Lower leg skin (tissue), 4 donors: ENCODE measurements at regions not wholly inside any gene's neighbourhood (a gene's known extent, or its start where the extent isn't known, plus 50 kb on each side); places are given as distances from the start of the nearest gene placed in this dataset.

Source experiments
- DNase-seq, 2 donors: peaks; one replicate each; pipeline ENCODE4 v3.0.0-alpha.2; 2019; ENCODE audit warnings: low spot score in 2 of 2
- H3K4me3 ChIP-seq: fragments of 200-600 bp; sonication (generic); 2 replicates; pipeline ENCODE4 v1.5.1; 2017; ENCODE audit warnings: mild to moderate bottlenecking, low read depth; ENCODE audit not compliant: poor library complexity, severe bottlenecking
- POLR2A ChIP-seq, 2 donors: fragments of 450-650 bp; IDR thresholded peaks; one replicate each; pipeline ENCODE4 v1.6.1; 2016 to 2017; ENCODE audit warnings: antibody characterized with exemption in 2 of 2, mild to moderate bottlenecking in 1 of 2, moderate library complexity in 1 of 2
- WGBS, 2 donors: methylation state at CpG; one replicate each; pipeline ENCODE4 v1.1.5; 2018; 5-methylcytosine and 5-hydroxymethylcytosine counted together
- intact Hi-C: fragments of 100-400 bp; cut with DNase I; formaldehyde crosslinking; loops from one replicate; pipeline ENCODE4 v1.15.0; 2023; ENCODE audit warnings: low total_unique reads
- TF ChIP-seq, protein P1 (sequence below), 3 donors: fragments of 450-650 bp; IDR thresholded peaks; one replicate each; pipeline ENCODE4 v1.5.1; 2016; ENCODE audit warnings: antibody characterized with exemption in 3 of 3, mild to moderate bottlenecking in 3 of 3, moderate library complexity in 2 of 3

DNA sequence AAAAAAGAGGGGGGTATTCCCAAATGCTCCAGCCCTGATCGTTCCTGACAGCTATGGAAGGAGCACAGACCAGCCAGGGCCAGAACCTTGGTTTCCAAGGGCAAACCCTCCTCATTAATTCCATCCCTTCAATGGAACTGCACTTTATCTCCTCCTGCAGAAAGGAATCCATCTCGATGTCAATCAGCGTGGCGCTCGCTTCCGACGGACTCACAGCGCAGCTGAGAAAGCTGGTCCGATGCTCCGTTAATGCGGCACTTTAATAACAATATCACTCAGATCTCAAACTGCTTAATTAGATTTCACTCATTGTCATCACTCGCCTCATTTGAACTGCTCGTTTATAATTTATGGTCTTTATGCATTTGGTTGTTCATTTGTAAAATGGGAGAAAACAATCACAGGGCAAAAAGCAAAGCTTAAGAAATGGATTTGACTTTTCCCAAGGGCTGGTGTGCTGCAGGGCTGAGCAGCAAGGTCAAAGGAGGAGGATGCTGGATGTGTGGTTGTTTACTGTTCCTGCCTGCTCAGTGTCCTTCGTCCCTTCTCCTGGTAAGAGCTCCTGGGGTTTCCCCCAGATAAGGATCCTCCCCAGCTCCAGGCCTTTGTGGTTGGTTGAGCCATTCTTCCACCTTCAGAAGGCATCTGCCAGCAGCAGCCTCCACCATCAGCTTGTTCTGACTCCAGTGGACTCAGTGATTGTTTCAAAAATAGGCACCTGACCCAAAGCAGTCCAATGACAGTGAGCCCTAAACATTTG is 152.7 kb downstream of the ANKRD60 start:
- DNase-seq, result peak; percentile 14 to 68
- WGBS, 2 donors, result 59 to 65% methylated on average over 14 of the region's 14 CpGs
- intact Hi-C loops, result no loop called here
- TF ChIP-seq, protein P1, sequence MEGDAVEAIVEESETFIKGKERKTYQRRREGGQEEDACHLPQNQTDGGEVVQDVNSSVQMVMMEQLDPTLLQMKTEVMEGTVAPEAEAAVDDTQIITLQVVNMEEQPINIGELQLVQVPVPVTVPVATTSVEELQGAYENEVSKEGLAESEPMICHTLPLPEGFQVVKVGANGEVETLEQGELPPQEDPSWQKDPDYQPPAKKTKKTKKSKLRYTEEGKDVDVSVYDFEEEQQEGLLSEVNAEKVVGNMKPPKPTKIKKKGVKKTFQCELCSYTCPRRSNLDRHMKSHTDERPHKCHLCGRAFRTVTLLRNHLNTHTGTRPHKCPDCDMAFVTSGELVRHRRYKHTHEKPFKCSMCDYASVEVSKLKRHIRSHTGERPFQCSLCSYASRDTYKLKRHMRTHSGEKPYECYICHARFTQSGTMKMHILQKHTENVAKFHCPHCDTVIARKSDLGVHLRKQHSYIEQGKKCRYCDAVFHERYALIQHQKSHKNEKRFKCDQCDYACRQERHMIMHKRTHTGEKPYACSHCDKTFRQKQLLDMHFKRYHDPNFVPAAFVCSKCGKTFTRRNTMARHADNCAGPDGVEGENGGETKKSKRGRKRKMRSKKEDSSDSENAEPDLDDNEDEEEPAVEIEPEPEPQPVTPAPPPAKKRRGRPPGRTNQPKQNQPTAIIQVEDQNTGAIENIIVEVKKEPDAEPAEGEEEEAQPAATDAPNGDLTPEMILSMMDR (IDR thresholded peaks at IDR 0.05), result no peak
- TF ChIP-seq POLR2A (IDR thresholded peaks at IDR 0.05), result no peak
- no peak overlapping the region for H3K4me3 ChIP-seq

DNA sequence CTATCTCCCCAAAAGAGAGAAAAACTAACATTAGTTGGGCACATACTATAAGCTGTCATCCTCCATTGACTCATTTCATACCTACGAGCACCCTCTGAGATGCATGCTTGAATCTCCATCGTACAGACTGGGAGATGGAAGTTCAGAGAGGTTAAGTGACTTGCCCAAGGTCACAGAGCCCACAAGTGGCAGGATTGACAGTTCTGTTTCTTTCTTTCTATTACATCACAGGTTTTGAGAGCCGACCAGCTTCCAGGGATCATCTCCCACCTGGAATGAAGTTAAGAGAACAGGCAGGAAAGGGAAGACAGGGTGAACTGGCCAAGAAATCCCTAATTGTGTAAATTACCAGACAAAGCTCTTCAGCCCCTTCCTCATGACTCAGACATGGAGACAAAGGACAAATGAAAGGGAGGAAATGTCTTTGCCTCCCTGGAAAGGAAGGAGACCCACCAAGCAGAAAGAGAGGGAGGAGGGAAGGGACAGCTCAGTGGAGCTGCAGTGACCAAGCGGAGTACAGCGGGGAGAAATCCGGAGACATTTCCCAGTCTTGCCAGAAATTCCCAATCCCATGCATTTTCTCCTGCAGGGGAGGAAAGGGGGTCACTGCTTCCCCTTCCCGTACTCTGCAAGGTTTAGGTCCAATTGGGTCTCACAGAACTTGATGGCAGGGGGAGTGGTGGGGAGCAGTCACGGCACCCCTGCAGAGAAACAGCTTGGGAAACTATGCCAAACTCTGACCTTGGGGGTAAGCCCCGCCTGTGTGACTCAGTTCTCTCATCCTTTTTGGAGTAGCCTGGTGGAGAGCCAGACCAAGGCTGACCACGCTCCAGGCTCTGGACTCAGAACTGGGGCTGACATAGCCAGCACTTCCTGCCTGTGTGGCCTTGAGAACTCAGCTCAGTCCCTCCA is 154.3 kb downstream of the ANKRD60 start:
- intact Hi-C loops, result no loop called here
- H3K4me3 ChIP-seq, result no peak overlapping the region
- 52 to 58% methylated on average over 10 of the region's 10 CpGs for WGBS, 2 donors
- no peak for TF ChIP-seq POLR2A (IDR thresholded peaks at IDR 0.05)
- peak; percentile 58 to 86 for DNase-seq

DNA sequence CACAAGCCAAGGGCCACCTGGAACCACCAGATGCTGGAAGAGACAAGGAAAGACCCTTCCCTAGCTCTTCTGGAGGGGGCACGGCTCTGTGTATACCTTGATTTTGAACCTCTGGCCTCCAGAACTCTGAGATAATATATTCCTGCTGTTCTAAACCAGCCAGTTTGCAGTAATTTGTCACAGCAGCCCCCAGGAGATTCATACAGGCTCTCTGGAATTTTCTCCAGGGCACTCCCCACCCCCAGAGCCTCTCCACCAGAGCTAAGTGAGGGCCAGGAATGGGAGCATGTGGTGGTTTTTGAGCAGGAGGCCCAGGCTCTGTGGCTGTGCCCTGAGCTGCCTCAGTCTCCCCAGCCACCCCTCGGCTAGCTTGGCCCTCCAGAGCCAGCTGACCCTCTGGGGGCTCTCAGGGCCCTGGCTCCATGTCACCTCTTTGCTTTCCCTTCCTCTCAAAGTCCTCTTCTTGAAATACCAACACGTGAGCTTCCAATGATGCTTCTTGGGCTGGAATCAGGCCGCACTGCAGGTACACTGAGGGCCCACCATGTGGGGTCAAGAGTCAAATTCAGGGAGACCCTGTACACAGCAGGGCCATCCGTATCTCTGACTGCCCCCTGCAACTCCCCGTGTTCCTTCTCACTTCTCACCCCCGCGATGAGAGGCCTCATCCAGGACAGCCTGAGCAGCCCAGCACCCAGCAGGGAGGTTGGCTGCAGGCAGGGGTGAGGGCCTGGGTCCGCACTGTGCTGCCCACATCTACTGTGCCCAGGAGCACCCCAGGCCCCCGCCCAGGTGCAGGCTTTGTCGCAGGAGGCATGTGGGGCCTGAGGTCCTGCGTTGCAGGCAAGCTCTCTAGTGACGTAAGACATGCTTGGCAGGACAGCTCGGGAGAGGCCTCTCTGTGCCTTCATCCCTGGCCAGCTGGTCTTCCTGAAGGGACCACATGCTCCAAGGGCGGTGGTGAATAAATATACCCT is 155.5 kb downstream of the ANKRD60 start:
- WGBS, 2 donors, result 83% methylated on average over 14 to 15 of the region's 15 CpGs
- intact Hi-C loops, result no loop called here
- TF ChIP-seq POLR2A (IDR thresholded peaks at IDR 0.05), result no peak
- TF ChIP-seq, protein P1 (IDR thresholded peaks at IDR 0.05), result no peak
- no peak overlapping the region for H3K4me3 ChIP-seq
- peak; percentile 15 to 68 for DNase-seq

- 96 to 97% methylated on average over 3 of the region's 3 CpGs for WGBS, 2 donors
- DNase-seq, result no peak
- no peak overlapping the region for H3K4me3 ChIP-seq
- no peak for TF ChIP-seq POLR2A (IDR thresholded peaks at IDR 0.05)
- TF ChIP-seq, protein P1 (IDR thresholded peaks at IDR 0.05), result no peak
- intact Hi-C loops, result no loop called here
These were observed 156.5 kb downstream of the ANKRD60 start for GRCh38 chr20:58071991-58072390.

GRCh38 chr20:58071298-58071697 is 157.2 kb downstream of the ANKRD60 start:
- no peak overlapping the region for H3K4me3 ChIP-seq
- TF ChIP-seq, protein P1 (IDR thresholded peaks at IDR 0.05), result no peak
- no peak for TF ChIP-seq POLR2A (IDR thresholded peaks at IDR 0.05)
- intact Hi-C loops, result no loop called here
- DNase-seq, result peak; percentile 12 to 56
